Sciatic nerve (tissue), 2 donors: ENCODE measurements at regions not wholly inside any gene's neighbourhood (a gene's known extent, or its start where the extent isn't known, plus 50 kb on each side); places are given as distances from the start of the nearest gene placed in this dataset.

Source experiments
- ATAC-seq: fragments of 200-7000 bp; cut with Tn5 transposase; one replicate; pipeline ENCODE4 v1.9.1; 2020; ENCODE audit warnings: mild to moderate bottlenecking, moderate library complexity
- DNase-seq: peaks from one replicate; pipeline ENCODE4 v3.0.0-alpha.2; 2020; ENCODE audit warnings: low spot score
- intact Hi-C: fragments of 100-400 bp; cut with DNase I; formaldehyde crosslinking; loops from one replicate; pipeline ENCODE4 v1.14.2; 2022
- donor health status: DM: no; HTN: no; CAD: no.
- donor health status: DM: no; HTN: no; CAD: no.

DNA sequence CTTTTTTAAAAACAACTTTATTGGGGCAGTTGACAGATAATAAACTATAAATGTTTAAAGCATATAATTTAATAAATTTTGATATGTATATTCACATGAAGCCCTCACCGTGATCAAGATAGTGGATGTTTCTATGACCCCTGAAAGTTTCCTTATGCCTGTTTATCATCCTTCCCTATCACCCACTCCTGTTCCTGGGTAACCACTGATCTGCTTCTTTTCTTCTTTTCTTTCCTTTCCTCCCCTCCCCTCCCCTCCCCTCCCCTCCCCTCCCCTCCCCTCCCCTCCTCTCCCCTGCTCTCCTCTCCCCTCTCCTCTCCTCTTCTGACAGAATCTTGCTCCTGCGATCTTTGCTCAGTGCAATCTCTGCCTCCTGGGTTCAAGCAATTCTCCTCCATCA is 193.7 kb upstream of the CDH13 start:
- intact Hi-C loops = no loop called here
- DNase-seq (no peak), ATAC-seq (no peak)

DNA sequence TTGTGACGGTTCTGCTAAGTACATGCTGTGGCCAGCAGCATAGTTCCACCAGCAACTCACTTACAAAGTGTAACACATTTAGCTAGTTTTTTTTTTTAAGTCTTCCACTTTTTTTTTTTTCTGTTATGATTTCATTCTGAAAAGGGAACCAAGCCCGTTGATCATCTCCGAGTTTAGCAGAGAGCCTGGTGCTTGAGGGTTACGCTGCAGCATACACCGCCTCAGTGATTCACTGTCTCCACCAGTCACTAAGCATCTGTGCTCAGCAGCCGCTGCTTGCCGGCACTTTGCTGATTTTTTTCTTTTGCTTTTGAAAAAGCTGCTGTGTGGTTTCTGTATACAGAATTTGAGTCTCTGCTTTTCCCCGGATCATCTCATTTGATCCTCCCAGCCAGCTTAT is 194.5 kb upstream of the CDH13 start:
- ATAC-seq (no peak), DNase-seq (no peak)
- intact Hi-C loops = no loop called here

DNA sequence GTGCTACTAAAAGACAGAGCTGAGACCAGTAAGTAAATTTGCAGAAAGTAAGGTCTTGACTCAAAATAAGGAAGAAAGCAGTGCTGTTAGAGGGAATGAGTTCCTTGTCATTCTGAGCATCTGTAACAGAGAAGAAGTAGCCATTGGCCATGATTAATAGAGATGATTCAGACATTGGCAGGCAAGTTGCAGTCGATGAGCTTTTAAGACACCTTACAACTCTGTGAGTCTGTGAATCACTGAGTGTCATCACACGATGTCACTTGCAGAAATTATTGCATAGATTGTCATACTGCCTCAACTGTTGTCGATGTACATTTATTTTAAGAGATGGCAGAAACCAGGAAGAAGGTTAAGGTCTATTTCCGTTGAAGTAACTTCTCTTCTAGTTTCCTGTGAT is 201.1 kb upstream of the CDH13 start:
- ATAC-seq (no peak), DNase-seq (no peak)
- intact Hi-C loops = no loop called here

DNA sequence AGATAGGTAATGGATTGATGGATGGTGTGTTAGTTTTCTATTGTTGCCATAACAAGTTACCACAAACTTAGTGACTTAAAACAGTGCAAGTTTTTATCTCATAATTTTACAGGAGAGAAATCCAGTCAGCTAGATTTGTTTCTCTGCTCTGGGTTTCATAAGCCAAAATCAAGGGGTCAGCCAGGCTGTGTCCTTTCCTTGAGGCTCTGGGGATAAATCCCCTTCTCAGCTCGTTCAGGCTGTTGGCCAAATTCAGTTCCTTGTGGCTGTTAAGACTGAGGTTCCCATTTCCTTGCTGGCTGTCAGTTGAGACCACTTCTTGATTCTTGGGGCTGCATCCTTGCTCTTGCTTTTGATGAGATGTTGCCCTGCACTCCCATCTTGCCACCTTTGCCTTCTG is 204.9 kb upstream of the CDH13 start:
- ATAC-seq (no peak), DNase-seq (no peak)
- intact Hi-C loops = no loop called here

DNA sequence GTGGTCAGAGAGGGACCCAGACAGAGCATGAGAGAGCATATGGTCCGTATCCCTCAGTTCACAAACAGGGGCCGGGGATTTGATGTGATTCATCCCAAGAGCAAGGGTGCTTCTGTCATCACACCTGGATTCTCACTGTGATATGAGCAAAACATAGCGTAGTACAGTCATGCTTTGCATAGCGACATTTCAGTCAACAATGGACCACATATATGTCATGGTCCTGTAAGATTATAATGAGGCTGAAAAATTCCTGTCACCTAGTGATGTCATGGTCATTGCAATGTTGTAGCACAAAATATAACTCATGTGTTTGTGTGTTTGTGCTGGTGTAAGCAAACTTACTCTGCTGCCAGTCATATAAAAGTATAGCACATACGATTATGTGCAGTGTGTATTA is 207.4 kb upstream of the CDH13 start:
- DNase-seq (no peak), ATAC-seq (no peak)
- intact Hi-C loops = no loop called here

DNA sequence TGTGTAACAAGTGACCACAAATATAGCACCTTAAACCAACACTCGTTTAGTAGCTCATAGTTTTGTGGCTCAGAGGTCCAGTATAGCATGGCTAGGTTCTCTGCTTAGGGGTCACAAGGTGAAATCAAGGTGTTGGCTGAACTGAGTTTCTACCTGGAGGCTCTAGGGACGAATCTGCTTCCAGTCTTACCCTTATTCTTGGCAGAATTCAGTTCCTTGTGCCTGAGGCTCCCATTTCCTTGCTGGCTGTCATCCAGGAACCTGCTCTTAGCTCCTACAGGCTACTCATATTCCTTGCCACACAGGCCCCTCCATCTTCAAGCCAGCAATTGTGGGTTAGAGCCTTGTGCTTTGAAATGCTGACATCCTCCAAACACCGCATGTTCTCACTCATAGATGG is 212.3 kb upstream of the CDH13 start:
- intact Hi-C loops = no loop called here
- DNase-seq (no peak), ATAC-seq (no peak)

DNA sequence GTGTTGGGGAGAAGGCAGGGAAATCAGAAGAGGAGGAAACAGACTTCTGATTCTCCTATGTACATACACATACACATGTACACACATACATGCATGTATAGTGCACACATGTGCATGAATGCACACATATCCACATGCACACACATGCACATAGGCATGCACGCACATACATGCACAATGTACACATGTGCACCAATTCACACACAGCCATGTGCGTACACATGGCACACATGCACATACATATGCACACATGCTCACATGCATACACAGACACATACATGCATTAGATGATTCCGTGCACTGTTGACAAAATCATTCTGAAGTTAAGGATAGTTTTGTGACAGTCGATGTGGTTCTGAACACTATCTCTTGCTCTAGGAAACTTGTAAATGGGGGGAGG is 214.0 kb upstream of the CDH13 start:
- no peak for ATAC-seq
- DNase-seq = no peak
- intact Hi-C loops = no loop called here

DNA sequence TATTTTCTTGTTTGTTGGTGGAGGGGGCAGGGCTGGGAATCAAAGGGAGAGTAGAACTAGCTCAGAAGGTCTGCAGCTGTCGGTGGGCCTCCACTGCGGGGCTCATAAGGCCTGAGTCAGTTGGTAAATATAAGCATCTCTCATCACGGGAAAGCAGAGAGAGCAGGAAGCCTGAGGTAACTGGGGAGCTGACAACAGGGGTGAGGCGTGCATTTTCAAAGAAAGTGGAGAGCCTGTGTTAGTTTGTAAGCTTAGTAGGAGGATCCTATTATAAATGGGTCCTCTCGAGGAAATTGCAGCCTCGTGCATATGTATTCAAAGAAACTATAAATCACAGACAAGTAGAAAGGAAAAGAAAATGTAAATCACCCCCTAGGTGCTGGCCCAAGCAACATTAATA is 221.0 kb upstream of the CDH13 start:
- intact Hi-C loops = no loop called here
- ATAC-seq (no peak), DNase-seq (no peak)

DNA sequence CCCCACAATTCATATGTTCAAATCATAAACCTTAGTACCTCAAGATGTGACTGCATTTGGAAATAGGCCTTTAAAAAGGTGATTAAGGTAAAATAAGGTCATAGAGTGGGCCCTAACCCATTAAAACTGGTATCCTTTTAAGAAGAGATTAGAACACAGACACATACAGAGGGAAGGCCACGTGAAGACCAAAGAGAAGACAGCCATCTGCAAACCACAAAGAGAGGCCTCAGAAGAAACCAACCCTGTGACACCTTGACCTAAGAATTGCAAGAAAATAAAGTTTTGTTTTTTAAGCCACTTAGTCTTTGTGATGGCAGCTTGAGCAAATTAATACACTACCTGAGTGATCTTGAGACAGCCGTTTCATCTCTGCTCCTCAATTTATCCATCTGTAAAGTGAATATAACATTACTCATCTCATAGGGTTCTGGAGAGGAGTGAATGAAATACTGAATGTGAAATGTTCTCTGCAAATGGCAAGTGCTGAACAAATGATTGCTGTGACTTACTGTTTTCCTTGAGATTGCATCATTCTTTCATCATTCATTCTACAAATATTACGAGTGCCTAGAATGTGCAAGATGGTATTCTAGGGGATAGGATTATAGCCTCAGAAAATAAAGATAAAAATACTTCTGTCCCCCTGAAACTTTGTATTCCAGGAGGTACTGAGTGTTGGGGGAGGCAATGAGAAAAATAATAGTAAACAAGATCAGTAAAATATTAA is 222.0 kb upstream of the CDH13 start:
- intact Hi-C loops = no loop called here
- no peak for DNase-seq
- ATAC-seq = no peak

DNA sequence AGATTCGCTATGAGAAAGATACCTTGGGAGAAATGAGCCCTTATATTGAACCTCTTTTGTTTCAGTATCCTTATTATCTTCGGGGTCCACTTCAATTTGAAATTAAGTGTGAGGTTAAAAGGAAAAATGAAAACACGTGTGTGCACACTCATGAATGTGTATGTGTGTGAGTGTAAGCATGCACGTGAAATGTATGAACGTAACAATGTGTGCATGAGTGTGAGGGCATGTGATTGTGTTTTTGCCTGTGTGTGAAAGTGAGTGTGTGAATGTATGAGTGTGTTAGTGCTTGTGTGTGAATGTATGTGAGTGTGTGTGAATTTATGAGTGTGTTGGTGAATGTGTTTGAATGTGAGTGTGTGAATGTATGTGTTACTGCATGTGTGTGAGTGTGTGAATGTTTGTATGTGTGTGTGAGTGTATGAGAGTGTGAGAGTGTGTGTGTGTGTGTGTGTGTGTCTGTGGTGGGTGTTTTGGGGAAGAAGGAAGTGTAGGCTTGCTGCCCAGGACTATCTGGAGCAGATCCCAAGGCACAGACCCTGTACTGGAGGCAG is 224.0 kb upstream of the CDH13 start:
- intact Hi-C loops = no loop called here
- ATAC-seq (no peak), DNase-seq (no peak)

DNA sequence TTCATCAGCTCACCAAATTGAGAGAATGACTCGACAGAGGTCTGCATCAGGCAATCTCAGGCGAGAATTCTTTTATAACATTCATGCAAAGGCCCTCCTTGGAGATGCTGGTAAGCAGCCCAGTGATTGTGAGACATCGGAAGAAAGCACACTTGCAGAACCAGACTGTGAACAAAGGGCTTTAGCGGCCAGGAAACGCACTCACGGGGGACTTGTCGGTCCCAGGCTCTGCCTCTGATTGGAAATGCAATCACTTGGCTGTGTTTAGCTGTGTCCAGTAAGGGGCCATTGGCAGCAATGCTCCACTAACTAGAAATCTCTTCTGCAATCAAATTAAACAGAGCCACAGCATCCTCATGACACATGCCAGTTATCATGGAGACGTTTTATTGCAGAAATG is 226.7 kb upstream of the CDH13 start:
- ATAC-seq (no peak), DNase-seq (no peak)
- intact Hi-C loops = no loop called here

DNA sequence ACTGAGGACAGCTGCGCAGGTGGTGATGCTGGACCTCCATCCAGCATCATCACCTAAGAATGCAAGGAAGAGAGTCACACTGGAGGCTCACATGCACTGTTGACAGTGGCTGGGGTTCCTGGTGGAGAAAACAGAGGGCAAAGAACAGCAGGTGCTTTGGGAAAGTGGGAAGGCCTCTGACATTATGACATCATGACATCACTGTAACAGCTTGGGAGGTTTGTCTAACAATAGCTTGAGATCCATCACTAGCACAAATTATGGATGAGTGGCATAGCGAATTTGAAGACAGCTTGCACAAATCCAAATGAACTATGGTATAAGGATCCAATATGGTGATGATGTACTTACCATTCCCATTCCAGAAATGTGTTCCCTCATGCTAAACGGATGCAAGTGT is 226.5 kb upstream of the MPHOSPH6 start:
- ATAC-seq (no peak), DNase-seq (no peak)
- intact Hi-C loops = no loop called here

DNA sequence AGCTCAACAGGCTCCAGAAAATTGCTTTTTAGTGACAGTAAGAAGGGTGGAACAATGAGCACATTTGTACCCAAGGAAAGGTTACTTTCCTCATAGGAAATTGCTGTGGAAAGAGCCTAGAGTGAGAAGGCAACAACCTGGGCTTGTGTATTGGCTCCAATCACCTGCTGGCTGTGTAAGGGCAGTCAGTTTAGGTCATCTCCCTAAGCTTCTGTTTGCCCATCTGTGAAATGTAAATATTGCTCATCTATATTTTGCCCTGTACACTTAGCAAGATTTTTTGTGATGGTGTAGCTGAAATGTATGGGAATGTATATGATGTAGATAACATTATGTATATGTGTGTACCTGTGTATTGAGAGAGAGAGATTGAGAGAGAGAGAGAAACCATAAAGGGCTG is 225.2 kb upstream of the MPHOSPH6 start:
- no peak for ATAC-seq
- no peak for DNase-seq
- intact Hi-C loops = no loop called here

DNA sequence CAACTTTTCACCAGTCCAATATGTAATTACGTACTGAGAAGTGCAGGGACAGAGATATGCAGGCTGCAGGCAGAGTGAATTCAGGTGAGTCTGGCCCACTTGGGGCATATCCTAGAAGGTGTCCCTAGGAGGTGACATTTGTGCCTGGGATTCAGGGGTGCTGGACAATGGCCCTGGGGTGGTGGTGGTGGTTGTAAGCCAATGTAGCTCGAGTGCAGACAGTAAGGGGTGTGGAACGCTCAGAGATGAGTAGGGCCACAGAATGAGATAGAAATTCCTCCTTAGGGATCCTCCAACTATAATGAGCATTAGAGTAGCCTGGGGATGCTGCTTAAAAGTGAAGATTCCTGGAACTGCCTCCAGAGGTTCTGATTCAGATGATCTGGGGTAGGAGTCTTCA is 221.7 kb upstream of the MPHOSPH6 start:
- DNase-seq (no peak), ATAC-seq (no peak)
- intact Hi-C loops = no loop called here

DNA sequence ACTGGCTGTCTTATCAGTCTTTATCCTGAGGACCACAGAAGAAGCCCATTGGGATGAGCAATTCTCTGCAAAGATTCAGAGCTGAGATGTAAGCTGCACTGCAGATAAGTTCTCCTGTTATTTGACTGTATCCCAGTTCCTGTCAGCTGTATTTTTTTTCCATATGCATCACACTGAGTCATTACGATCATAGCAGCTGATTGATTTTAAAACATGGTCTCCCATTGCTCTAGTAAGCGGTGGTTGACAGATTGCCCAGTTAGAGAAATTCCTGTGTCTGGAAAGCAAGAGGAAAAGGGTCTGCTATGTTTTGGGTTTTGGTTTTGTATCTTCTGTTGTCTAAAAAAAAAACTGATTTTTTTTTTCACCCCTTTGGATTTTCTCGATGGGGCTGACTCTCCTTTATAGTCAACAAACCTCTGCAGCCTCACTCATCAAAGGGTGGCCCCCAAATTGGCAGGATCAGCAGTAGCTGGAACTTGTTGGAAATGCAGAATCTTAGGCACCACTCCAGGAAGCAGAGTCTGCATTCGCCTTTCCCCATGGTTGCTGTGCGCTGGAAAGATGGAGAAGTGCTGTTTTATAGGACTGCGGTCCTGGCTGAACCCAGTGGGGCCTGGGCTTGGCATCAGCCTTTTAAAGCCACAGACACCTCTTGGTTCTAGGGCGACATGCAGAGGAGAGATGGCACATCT is 220.1 kb upstream of the MPHOSPH6 start:
- intact Hi-C loops = no loop called here
- no peak for DNase-seq
- ATAC-seq = no peak

DNA sequence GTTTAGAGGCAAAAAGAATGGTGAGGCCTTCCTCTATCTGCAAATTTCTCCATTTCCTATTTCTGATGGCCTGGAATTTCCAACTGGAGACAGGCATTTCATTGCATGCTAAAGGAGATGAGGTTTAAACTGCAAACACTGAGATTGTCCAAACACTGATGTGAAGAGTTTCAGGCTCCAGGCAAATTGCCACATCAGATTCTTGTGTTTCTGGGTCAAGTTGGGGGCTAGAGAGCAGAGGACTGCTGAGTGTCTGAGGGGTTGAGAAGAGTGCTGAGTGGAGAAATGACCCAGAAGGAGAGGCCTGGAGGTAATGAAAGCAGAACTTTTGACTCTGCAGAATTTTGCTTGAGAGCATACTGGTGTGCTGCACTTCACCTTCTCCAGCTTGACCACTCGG is 216.7 kb upstream of the MPHOSPH6 start:
- intact Hi-C loops = no loop called here
- ATAC-seq = no peak
- DNase-seq = no peak

DNA sequence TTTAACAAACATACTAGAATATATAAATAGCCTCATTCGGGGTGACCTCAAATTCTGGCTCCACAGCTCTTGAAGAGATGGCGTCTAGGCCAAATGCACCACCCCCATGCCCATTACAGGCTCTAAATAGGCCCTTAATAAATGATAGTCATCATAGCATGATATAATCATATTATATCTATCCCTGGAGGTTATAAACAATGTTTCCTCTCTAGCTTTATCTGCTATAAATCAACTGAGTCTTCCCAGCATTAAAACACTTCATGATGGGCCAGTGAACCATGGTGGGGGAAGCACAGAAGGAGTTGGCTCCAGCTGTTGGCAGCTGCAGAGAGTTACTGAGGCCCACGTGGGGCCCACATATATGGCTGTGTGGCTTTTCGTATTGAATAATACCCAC is 214.9 kb upstream of the MPHOSPH6 start:
- no peak for ATAC-seq
- no peak for DNase-seq
- intact Hi-C loops = no loop called here

DNA sequence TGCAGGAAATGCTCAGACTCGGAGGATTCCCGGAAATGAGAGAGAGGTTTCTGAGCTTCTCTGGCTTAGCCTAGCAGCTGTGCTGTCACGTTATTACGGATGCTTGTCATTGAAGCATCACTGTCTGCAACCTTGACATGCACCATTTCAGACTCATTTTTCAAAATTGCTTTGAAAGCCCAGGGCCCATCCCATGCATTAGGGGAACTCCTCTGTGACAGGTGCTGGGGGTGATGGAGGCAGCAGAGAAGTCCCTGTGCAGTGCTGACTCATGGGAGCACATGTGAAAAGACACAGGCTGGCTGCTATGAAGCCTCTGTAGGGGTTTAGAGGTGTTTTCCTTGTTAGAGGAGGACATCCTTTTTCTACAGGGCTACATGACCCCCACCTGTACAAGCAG is 214.0 kb upstream of the MPHOSPH6 start:
- no peak for DNase-seq
- no peak for ATAC-seq
- intact Hi-C loops = no loop called here

DNA sequence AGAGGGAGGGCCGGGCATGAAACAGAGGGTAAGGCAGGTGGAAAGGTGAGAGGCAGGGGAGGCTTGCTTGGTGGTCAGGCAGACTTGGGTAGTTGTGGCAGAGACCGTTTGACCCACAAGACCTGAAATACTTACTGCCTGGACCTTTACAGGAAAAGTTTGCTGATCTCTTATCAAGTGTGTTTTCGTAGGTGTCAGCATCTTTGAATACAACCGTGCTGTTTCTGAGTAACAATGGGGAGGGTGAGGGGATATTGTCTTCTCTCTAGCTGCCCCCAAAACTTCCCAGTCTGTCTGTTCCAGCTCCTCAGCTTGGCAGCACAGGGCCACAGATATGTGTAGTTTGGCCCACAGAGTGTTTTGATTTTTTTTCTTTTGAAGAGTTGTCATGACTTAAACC is 212.5 kb upstream of the MPHOSPH6 start:
- ATAC-seq = no peak
- intact Hi-C loops = no loop called here
- DNase-seq = no peak

DNA sequence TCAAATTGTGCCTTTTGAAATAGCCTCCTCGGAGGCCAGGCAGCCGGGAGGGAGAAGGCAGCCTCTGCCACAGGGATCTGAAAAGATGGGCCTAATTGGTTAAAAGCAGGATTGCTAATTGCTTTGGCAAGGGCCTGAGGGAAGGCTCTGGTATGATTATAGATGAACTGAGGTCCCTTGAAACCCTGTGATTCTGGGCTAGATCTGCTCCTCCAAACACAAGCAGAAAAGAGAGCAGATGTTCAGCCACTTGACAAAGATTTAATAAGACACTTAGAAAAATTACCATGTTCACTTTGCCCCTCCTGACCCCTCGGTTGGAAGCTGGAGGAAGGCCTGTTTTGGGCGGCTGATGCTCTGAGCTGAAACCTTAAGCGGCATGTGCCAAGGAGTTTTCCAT is 209.5 kb upstream of the MPHOSPH6 start:
- intact Hi-C loops = no loop called here
- ATAC-seq = no peak
- DNase-seq = no peak

DNA sequence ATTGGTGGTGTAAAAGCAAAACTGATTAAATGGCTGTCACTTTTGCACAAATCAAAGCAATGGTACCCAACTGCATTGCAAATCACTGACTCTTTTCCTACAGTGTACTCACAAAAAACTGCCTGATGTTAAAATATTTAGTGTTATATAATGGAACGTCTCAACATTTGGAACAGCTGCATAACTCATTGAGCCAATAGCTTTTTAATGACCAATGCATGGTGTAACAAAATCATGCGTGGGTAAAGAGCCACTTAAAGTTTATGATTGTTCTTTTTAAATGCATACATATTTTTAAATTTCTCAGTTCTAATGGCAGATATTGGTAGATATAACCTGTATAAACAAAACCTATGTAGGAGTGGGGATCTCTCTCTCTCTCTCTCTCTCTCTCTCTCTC is 204.0 kb upstream of the MPHOSPH6 start:
- ATAC-seq (no peak), DNase-seq (no peak)
- intact Hi-C loops = no loop called here
